Upper lobe of left lung (tissue), 4 donors: ENCODE measurements at regions not wholly inside any gene's neighbourhood (a gene's known extent, or its start where the extent isn't known, plus 50 kb on each side); places are given as distances from the start of the nearest gene placed in this dataset.

ENCODE experiments used
- CTCF ChIP-seq, 6 experiments: fragments of 450-650 bp in 4 of 6; fragments of 200-600 bp in 2 of 6; sonication (generic) in 2 of 6; IDR thresholded peaks; one replicate each; pipeline ENCODE4 v1.5.1; 2016 to 2019; ENCODE audit warnings: antibody characterized with exemption in 6 of 6
- POLR2A ChIP-seq, 4 donors: fragments of 450-650 bp; IDR thresholded peaks; one replicate each; pipeline ENCODE4 v1.5.1; 2016 to 2017; ENCODE audit warnings: antibody characterized with exemption in 4 of 4, mild to moderate bottlenecking in 2 of 4
- POLR2AphosphoS5 ChIP-seq, 2 donors: sonication (generic); formaldehyde crosslinking; IDR thresholded peaks; one replicate each; pipeline ENCODE4 v1.5.1; 2017; ENCODE audit warnings: antibody characterized with exemption in 2 of 2

DNA sequence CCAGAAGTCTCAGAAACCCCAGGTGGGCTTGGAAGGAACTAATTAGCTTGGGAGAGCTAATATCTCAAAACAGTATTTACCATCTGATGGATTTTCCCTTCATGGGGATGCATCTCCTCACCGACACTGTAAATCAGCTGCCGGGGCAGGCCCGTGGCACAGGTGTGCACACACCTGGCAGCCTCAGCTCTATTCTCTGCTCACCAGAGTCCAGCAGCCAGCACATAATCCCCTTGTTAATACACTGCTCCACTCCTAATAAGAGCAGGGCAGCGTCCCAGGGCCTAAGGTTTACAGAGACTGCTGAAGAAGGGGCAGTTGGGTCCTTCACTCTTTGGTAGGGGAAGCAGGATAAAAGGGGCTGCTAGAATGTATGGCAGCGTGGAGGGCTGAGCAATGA is 200.0 kb downstream of the TOMM20 start:
- TF ChIP-seq POLR2A (IDR thresholded peaks at IDR 0.05) (no peak), CTCF (IDR thresholded peaks at IDR 0.05) (no peak), POLR2AphosphoS5 (IDR thresholded peaks at IDR 0.05) (no peak)
